K562 (cell line): ENCODE measurements at regions not wholly inside any gene's neighbourhood (a gene's known extent, or its start where the extent isn't known, plus 50 kb on each side); places are given as distances from the start of the nearest gene placed in this dataset.
A peak's percentile ranks its signal among the peaks of the same experiment; 100 is the strongest.

Experiments
- ATAC-seq: fragments of 200-7000 bp; cut with Tn5 transposase; 3 replicates; pipeline ENCODE4 v1.9.1; 2020; ENCODE audit warnings: moderate library complexity
- BruUV-seq: library from RNA; stranded (reverse); fragments of 400-500 nt; replicated peaks from 2 replicates; lab custom pipeline; 2021; lab: Mats Ljungman, UMichigan
- CTCF ChIA-PET: fragments of 300-600 bp; formaldehyde crosslinking; extraction: SDS; loops from one replicate; lab custom pipeline; 2021; ENCODE audit warnings: low intra/inter-chr PET ratio; lab: Yijun Ruan, JAX
- POLR2A ChIA-PET: fragments of 300-600, 350-650 bp; sonication (Branson Sonifier 250); formaldehyde crosslinking; extraction: SDS; loops from one replicate; lab custom pipeline; 2021; ENCODE audit warnings: antibody characterized with exemption, inconsistent platforms; lab: Yijun Ruan, JAX
- DNase-seq, 4 experiments: peaks; one replicate each; pipeline versions ENCODE4 v3.0.0 to v3.0.0-alpha.2; 2011 to 2018; ENCODE audit warnings: low spot score in 3 of 4, mixed read lengths in 3 of 4; ENCODE audit errors: extremely low read depth in 1 of 4
- FAIRE-seq: peaks from 2 replicates; lab custom pipeline; 2011; peaks lifted over from hg19 to GRCh38; lab: Jason Lieb, UNC
- H2AFZ ChIP-seq: 2 replicates; pipeline ENCODE4 v1.6.0; 2011; ENCODE audit warnings: low read depth, low read length, control low read depth, inconsistent platforms
- H3K27ac ChIP-seq: fragments of 200-600 bp; 3 replicates; pipeline ENCODE4 v1.8.0; 2011; ENCODE audit warnings: low read depth, mild to moderate bottlenecking, control low read depth, inconsistent platforms, low read length, moderate library complexity, mixed read lengths; ENCODE audit errors: extremely low read depth
- H3K27me3 ChIP-seq, 2 experiments: fragments of 300-600 bp in 1 of 2; 2 replicates in 1 of 2; 3 replicates in 1 of 2; pipeline versions ENCODE4 v1.6.0 to v1.8.0; 2011; ENCODE audit warnings: inconsistent platforms in 2 of 2, low read length in 2 of 2, mild to moderate bottlenecking in 1 of 2, mixed read lengths in 1 of 2, moderate library complexity in 1 of 2; ENCODE audit not compliant: control insufficient read depth in 2 of 2, insufficient read depth in 2 of 2
- H3K36me3 ChIP-seq: fragments of 300-600 bp; 3 replicates; pipeline ENCODE4 v1.8.0; 2011; ENCODE audit warnings: mild to moderate bottlenecking, low read length, inconsistent platforms; ENCODE audit not compliant: control insufficient read depth, insufficient read depth
- H3K4me1 ChIP-seq, 2 experiments: fragments of 200-600 bp in 1 of 2; replicated peaks in 1 of 2; 2 replicates in 1 of 2; 3 replicates in 1 of 2; pipeline versions ENCODE4 v1.5.1 to v1.8.0; 2011; ENCODE audit warnings: inconsistent platforms in 2 of 2, low read length in 2 of 2, mild to moderate bottlenecking in 1 of 2, mixed read lengths in 1 of 2, moderate library complexity in 1 of 2; ENCODE audit not compliant: control insufficient read depth in 2 of 2, insufficient read depth in 2 of 2
- H3K4me2 ChIP-seq: 2 replicates; pipeline ENCODE4 v1.6.1; 2011; ENCODE audit warnings: low read length, control low read depth, inconsistent platforms, mixed read lengths; ENCODE audit not compliant: insufficient read depth
- H3K4me3 ChIP-seq: fragments of 200-600 bp; sonication (generic), shearing (Covaris generic); 2 replicates; pipeline ENCODE4 v1.5.1; 2016; ENCODE audit warnings: control low read depth, inconsistent platforms
- H3K79me2 ChIP-seq: fragments of 200-600 bp; 3 replicates; pipeline ENCODE4 v1.8.0; 2011; ENCODE audit warnings: low read length, inconsistent platforms; ENCODE audit not compliant: control insufficient read depth, insufficient read depth
- H3K9ac ChIP-seq, 2 experiments: 2 replicates each; pipeline versions ENCODE4 v1.6.0 to v1.6.1; 2011; ENCODE audit warnings: low read depth in 2 of 2, low read length in 2 of 2, control low read depth in 1 of 2, inconsistent platforms in 1 of 2, mild to moderate bottlenecking in 1 of 2, mixed read lengths in 1 of 2; ENCODE audit not compliant: insufficient read depth in 1 of 2
- H3K9me1 ChIP-seq: one replicate; pipeline ENCODE4 v1.6.0; 2011; ENCODE audit warnings: inconsistent platforms, mild to moderate bottlenecking, low read length, moderate library complexity; ENCODE audit not compliant: control insufficient read depth, insufficient read depth
- H3K9me3 ChIP-seq: replicated peaks from 2 replicates; pipeline ENCODE4 v1.5.1; 2011; ENCODE audit warnings: low read depth, low read length, inconsistent platforms; ENCODE audit not compliant: control insufficient read depth, insufficient read depth
- H4K20me1 ChIP-seq: replicated peaks from 2 replicates; pipeline ENCODE4 v1.6.1; 2011; ENCODE audit warnings: low read length, inconsistent platforms, mixed read lengths; ENCODE audit not compliant: control insufficient read depth, insufficient read depth
- ARHGAP35 ChIP-seq: fragments of 450-650 bp; IDR thresholded peaks from 2 replicates; pipeline ENCODE4 v1.6.1; 2018; ENCODE audit not compliant: partially characterized antibody
- PHB ChIP-seq: fragments of 250-450 bp; sonication (Bioruptor Pico); IDR thresholded peaks from 2 replicates; pipeline ENCODE4 v1.5.0; 2021
- PHB2 ChIP-seq: fragments of 450-650 bp; IDR thresholded peaks from 2 replicates; pipeline ENCODE4 v1.6.1; 2017; ENCODE audit warnings: low read depth
- SP1 ChIP-seq: sonication (generic); formaldehyde crosslinking; IDR thresholded peaks from 2 replicates; pipeline ENCODE4 v1.8.1; 2022; ENCODE audit warnings: mild to moderate bottlenecking, missing genetic modification reagents
- ZNF77 ChIP-seq: fragments of 250-450 bp; sonication (Bioruptor Pico); IDR thresholded peaks from 2 replicates; pipeline ENCODE4 v1.5.0; 2020
- WGBS: fragments of 100-300 bp; shearing (Covaris generic); methylation state at CpG from one replicate; pipeline ENCODE4 v1.1.6; 2016; ENCODE audit warnings: low coverage, mixed read lengths; ENCODE audit not compliant: insufficient coverage; ENCODE audit errors: missing lambda C conversion rate; 5-methylcytosine and 5-hydroxymethylcytosine counted together
- in situ Hi-C: fragments of 300-500 bp; cut with MboI; formaldehyde crosslinking; loops from 4 replicates; pipeline ENCODE4 v1.15.0; 2018; ENCODE audit warnings: inconsistent platforms, mixed read lengths
- intact Hi-C: fragments of 100-400 bp; cut with micrococcal nuclease; formaldehyde crosslinking; loops from 2 replicates; pipeline ENCODE4 v1.14.2; 2022
- TF ChIP-seq, protein P1 (sequence below): fragments of 250-450 bp; sonication (Bioruptor Pico); IDR thresholded peaks from 2 replicates; pipeline ENCODE4 v1.5.0; 2020; ENCODE audit warnings: mild to moderate bottlenecking, borderline replicate concordance

DNA sequence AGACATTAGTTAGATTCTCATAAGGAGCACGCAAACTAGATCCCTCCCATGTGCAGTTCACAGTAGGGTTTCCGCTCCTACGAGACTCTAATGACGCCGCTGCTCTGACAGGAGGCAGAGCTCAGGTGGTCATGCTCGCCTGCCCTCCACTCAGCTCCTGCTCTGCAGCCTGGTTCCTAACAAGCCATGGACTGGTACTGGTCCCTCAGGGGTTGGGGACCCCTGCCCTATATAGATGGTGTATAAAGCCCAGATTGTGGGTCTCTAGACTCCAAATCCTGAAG, 52.1 kb upstream of the LYRM9 start:
- peaks cover 0 to 4% of the 10 kb centered on the region in 2 experiments; a peak in 2 of 5 replicates for H3K4me1 ChIP-seq
- ChIA-PET POLR2A (interaction anchor here (1.0 kb wide), 1 partner anchor 12 kb away, joined by 3 read pairs; no protein-coding TSS in a partner anchor), CTCF (no interaction called here)
- no peaks in the 10 kb centered on the region for H3K9me1 ChIP-seq
- H3K79me2 ChIP-seq, result no peaks in the 10 kb centered on the region
- intact Hi-C loops, result no loop called here
- H3K4me3 ChIP-seq, result no peak overlapping the region
- TF ChIP-seq SP1 (CRISPR knock-in tag) (no peak), ZNF77 (CRISPR knock-in tag) (no peak), PHB (CRISPR knock-in tag) (no peak), ARHGAP35 (no peak), PHB2 (no peak)
- TF ChIP-seq, protein P1, sequence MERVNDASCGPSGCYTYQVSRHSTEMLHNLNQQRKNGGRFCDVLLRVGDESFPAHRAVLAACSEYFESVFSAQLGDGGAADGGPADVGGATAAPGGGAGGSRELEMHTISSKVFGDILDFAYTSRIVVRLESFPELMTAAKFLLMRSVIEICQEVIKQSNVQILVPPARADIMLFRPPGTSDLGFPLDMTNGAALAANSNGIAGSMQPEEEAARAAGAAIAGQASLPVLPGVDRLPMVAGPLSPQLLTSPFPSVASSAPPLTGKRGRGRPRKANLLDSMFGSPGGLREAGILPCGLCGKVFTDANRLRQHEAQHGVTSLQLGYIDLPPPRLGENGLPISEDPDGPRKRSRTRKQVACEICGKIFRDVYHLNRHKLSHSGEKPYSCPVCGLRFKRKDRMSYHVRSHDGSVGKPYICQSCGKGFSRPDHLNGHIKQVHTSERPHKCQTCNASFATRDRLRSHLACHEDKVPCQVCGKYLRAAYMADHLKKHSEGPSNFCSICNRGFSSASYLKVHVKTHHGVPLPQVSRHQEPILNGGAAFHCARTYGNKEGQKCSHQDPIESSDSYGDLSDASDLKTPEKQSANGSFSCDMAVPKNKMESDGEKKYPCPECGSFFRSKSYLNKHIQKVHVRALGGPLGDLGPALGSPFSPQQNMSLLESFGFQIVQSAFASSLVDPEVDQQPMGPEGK (CRISPR knock-in tag), result no peak
- no peaks in the 10 kb centered on the region for H3K27me3 ChIP-seq
- in situ Hi-C loops, result no loop called here
- FAIRE-seq (no peak), ATAC-seq (no peak), DNase-seq (no peak)
- no TSS peak for BruUV-seq
- no peaks in the 10 kb centered on the region for H3K36me3 ChIP-seq
- 78% methylated on average over 6 of the region's 6 CpGs for WGBS
- 0 out of 2 replicates have a peak overlapping the region, but pooled peaks have one; percentile 72 for H2AFZ ChIP-seq
- no peak overlapping the region for H3K4me2 ChIP-seq
- no peak overlapping the region for H3K27ac ChIP-seq
- no peak overlapping the region for H3K9ac ChIP-seq
- no peaks in the 10 kb centered on the region for H3K9me3 ChIP-seq
- H4K20me1 ChIP-seq, result no peaks in the 10 kb centered on the region
